H1 (cell line): ENCODE measurements at regions not wholly inside any gene's neighbourhood (a gene's known extent, or its start where the extent isn't known, plus 50 kb on each side); places are given as distances from the start of the nearest gene placed in this dataset.

Experiments
- CTCF ChIA-PET: fragments of 300-600 bp; sonication (Branson Sonifier 250); formaldehyde crosslinking; loops from one replicate; lab custom pipeline; 2021; ENCODE audit not compliant: partially characterized antibody; lab: Charles Lee
- POLR2A ChIA-PET: fragments of 300-600 bp; sonication (Branson Sonifier 250); formaldehyde crosslinking; loops from one replicate; lab custom pipeline; 2021; ENCODE audit warnings: inconsistent platforms; ENCODE audit not compliant: partially characterized antibody; lab: Charles Lee
- DNase-seq, 2 experiments: peaks; one replicate each; pipeline versions ENCODE4 v3.0.0 to v3.0.0-alpha.2; 2010 to 2022; ENCODE audit warnings: low spot score in 2 of 2, low read depth in 1 of 2, mixed read lengths in 1 of 2
- FAIRE-seq: peaks from 2 replicates; lab custom pipeline; 2011; peaks lifted over from hg19 to GRCh38; lab: Jason Lieb, UNC
- H2AFZ ChIP-seq: 2 replicates; pipeline ENCODE4 v1.8.1; 2012; ENCODE audit warnings: low read length, inconsistent platforms
- H2AK5ac ChIP-seq: 2 replicates; pipeline ENCODE4 v1.6.1; 2013; ENCODE audit warnings: low read depth, low read length
- H2BK120ac ChIP-seq: replicated peaks from 2 replicates; pipeline ENCODE3; 2013; ENCODE audit warnings: low read depth, low read length, inconsistent platforms
- H2BK12ac ChIP-seq: 2 replicates; pipeline ENCODE4 v1.6.1; 2013; ENCODE audit warnings: low read depth, low read length
- H2BK15ac ChIP-seq: 2 replicates; pipeline ENCODE4 v1.6.1; 2013; ENCODE audit warnings: low read length
- H2BK20ac ChIP-seq: 2 replicates; pipeline ENCODE4 v1.6.1; 2013; ENCODE audit warnings: low read length
- H2BK5ac ChIP-seq: 2 replicates; pipeline ENCODE4 v1.6.1; 2013; ENCODE audit warnings: low read depth, low read length
- H3K14ac ChIP-seq: 2 replicates; pipeline ENCODE4 v1.6.1; 2013; ENCODE audit warnings: inconsistent platforms; ENCODE audit not compliant: insufficient read length
- H3K18ac ChIP-seq: 2 replicates; pipeline ENCODE4 v1.6.1; 2013; ENCODE audit warnings: low read length; ENCODE audit errors: extremely low read depth
- H3K23ac ChIP-seq: 2 replicates; pipeline ENCODE4 v1.6.1; 2013; ENCODE audit warnings: inconsistent platforms; ENCODE audit not compliant: insufficient read length
- H3K23me2 ChIP-seq: 2 replicates; pipeline ENCODE4 v1.6.1; 2013; ENCODE audit warnings: low read depth, low read length
- H3K27ac ChIP-seq: 2 replicates; pipeline ENCODE4 v1.6.1; 2011; ENCODE audit warnings: low read depth, low read length, inconsistent platforms
- H3K27me3 ChIP-seq, 4 experiments: replicated peaks in 1 of 4; 1 replicate in 1 of 4; 2 replicates in 3 of 4; pipeline versions ENCODE4 v1.6.1 to v1.8.1; 2011 to 2013; ENCODE audit warnings: low read length in 3 of 4, mild to moderate bottlenecking in 3 of 4, inconsistent platforms in 2 of 4, mixed read lengths in 2 of 4, moderate library complexity in 1 of 4; ENCODE audit not compliant: control insufficient read depth in 3 of 4, insufficient read depth in 3 of 4; ENCODE audit errors: extremely low read depth in 1 of 4
- H3K36me3 ChIP-seq, 4 experiments: 2 replicates each; pipeline versions ENCODE4 v1.6.1 to v1.8.1; 2011 to 2013; ENCODE audit warnings: mild to moderate bottlenecking in 4 of 4, low read length in 3 of 4, moderate library complexity in 2 of 4, control low read depth in 1 of 4, inconsistent platforms in 1 of 4; ENCODE audit not compliant: insufficient read depth in 4 of 4, control insufficient read depth in 2 of 4
- H3K4ac ChIP-seq: replicated peaks from 2 replicates; pipeline ENCODE3; 2013; ENCODE audit warnings: low read length, low read depth, mixed read lengths, inconsistent platforms; ENCODE audit not compliant: insufficient read length
- H3K4me1 ChIP-seq, 4 experiments: replicated peaks in 1 of 4; 1 replicate in 1 of 4; 2 replicates in 3 of 4; pipeline versions ENCODE4 v1.6.1 to v1.8.1; 2011 to 2013; ENCODE audit warnings: low read length in 3 of 4, inconsistent platforms in 2 of 4, mixed read lengths in 1 of 4; ENCODE audit not compliant: insufficient read depth in 4 of 4, control insufficient read depth in 3 of 4
- H3K4me2 ChIP-seq, 2 experiments: 2 replicates each; pipeline versions ENCODE4 v1.6.1 to v1.8.1; 2011 to 2013; ENCODE audit warnings: low read depth in 2 of 2, low read length in 2 of 2, control low read depth in 1 of 2, inconsistent platforms in 1 of 2, mild to moderate bottlenecking in 1 of 2; ENCODE audit not compliant: insufficient read depth in 1 of 2
- H3K4me3 ChIP-seq, 4 experiments: fragments of 200-600, 300-600 bp in 1 of 4; sonication (generic), shearing (Covaris generic), sonication (Bioruptor Twin) in 1 of 4; 2 replicates each; pipeline versions ENCODE4 v1.5.1 to v1.8.1; 2011 to 2016; ENCODE audit warnings: low read length in 4 of 4, low read depth in 3 of 4, control low read depth in 2 of 4, inconsistent platforms in 2 of 4, mild to moderate bottlenecking in 2 of 4, mixed read lengths in 1 of 4, moderate library complexity in 1 of 4; ENCODE audit not compliant: insufficient read depth in 2 of 4; ENCODE audit errors: extremely low read depth in 1 of 4
- H3K56ac ChIP-seq: replicated peaks from 2 replicates; pipeline ENCODE3; 2013; ENCODE audit warnings: low read depth, mild to moderate bottlenecking, mixed read lengths, low read length, inconsistent platforms; ENCODE audit not compliant: insufficient read length
- H3K79me1 ChIP-seq: 2 replicates; pipeline ENCODE4 v1.6.1; 2013; ENCODE audit warnings: low read depth, low read length, control low read depth
- H3K79me2 ChIP-seq, 2 experiments: 2 replicates each; pipeline versions ENCODE4 v1.6.1 to v1.8.1; 2012 to 2013; ENCODE audit warnings: low read length in 2 of 2, mild to moderate bottlenecking in 2 of 2, inconsistent platforms in 1 of 2; ENCODE audit not compliant: insufficient read depth in 2 of 2, control insufficient read depth in 1 of 2
- H3K9ac ChIP-seq, 4 experiments: replicated peaks in 1 of 4; 1 replicate in 1 of 4; 2 replicates in 3 of 4; pipeline versions ENCODE4 v1.6.1 to v1.8.1; 2011 to 2013; ENCODE audit warnings: low read depth in 3 of 4, low read length in 3 of 4, control low read depth in 2 of 4, mild to moderate bottlenecking in 2 of 4, moderate library complexity in 2 of 4, inconsistent platforms in 1 of 4; ENCODE audit errors: extremely low read depth in 1 of 4
- H3K9me3 ChIP-seq, 2 experiments: 2 replicates each; pipeline versions ENCODE4 v1.6.1 to v1.8.1; 2012 to 2013; ENCODE audit warnings: mild to moderate bottlenecking in 2 of 2, moderate library complexity in 2 of 2, control low read depth in 1 of 2, inconsistent platforms in 1 of 2, low read depth in 1 of 2, low read length in 1 of 2, mixed read lengths in 1 of 2; ENCODE audit not compliant: insufficient read depth in 2 of 2
- H4K20me1 ChIP-seq, 2 experiments: replicated peaks in 1 of 2; 2 replicates each; pipeline versions ENCODE3 to v1.8.1; 2011 to 2013; ENCODE audit warnings: inconsistent platforms in 2 of 2, low read length in 2 of 2, mild to moderate bottlenecking in 1 of 2; ENCODE audit not compliant: insufficient read depth in 2 of 2, control insufficient read depth in 1 of 2
- H4K5ac ChIP-seq: 2 replicates; pipeline ENCODE4 v1.6.1; 2013; ENCODE audit warnings: low read length, low read depth, mixed read lengths, inconsistent platforms; ENCODE audit not compliant: insufficient read length
- H4K8ac ChIP-seq: 2 replicates; pipeline ENCODE4 v1.8.0; 2013; ENCODE audit warnings: mild to moderate bottlenecking, moderate library complexity, low read length, inconsistent platforms; ENCODE audit not compliant: insufficient read depth; ENCODE audit errors: extremely low read depth
- H4K91ac ChIP-seq: replicated peaks from 2 replicates; pipeline ENCODE3; 2013; ENCODE audit warnings: low read length, mixed read lengths, inconsistent platforms; ENCODE audit not compliant: insufficient read length
- CHD2 ChIP-seq: IDR thresholded peaks from 2 replicates; pipeline ENCODE4 v1.6.1; 2012; ENCODE audit warnings: low read length, improper control_type of control experiment
- EZH2 ChIP-seq: fragments of 200-600 bp; sonication (generic); IDR thresholded peaks from 2 replicates; pipeline ENCODE4 v1.7.1; 2012; ENCODE audit warnings: low read depth, mild to moderate bottlenecking, moderate library complexity, low read length, inconsistent platforms; ENCODE audit not compliant: severe bottlenecking
- FOSL1 ChIP-seq: IDR thresholded peaks from 2 replicates; pipeline ENCODE4 v1.6.1; 2011; ENCODE audit warnings: mild to moderate bottlenecking, low read depth, low read length, moderate library complexity; ENCODE audit not compliant: insufficient read depth
- GTF2F1 ChIP-seq: IDR thresholded peaks from 2 replicates; pipeline ENCODE4 v1.6.1; 2012; ENCODE audit warnings: low read depth, low read length, improper control_type of control experiment, borderline replicate concordance
- JUND ChIP-seq: IDR thresholded peaks from 2 replicates; pipeline ENCODE4 v1.6.1; 2011; ENCODE audit warnings: mild to moderate bottlenecking, improper control_type of control experiment, low read length
- SIRT6 ChIP-seq: IDR thresholded peaks from one replicate; pipeline ENCODE4 v1.7.1; 2012; ENCODE audit warnings: low read length, inconsistent platforms
- SP2 ChIP-seq: IDR thresholded peaks from 2 replicates; pipeline ENCODE4 v1.6.1; 2012; ENCODE audit warnings: mild to moderate bottlenecking, low read length, inconsistent platforms
- SRF ChIP-seq: IDR thresholded peaks from 2 replicates; pipeline ENCODE4 v1.6.1; 2011; ENCODE audit warnings: mild to moderate bottlenecking, low read depth, low read length, moderate library complexity
- WGBS, 2 experiments: shearing (Covaris generic) in 1 of 2; methylation state at CpG; one replicate each; pipeline versions ENCODE4 v1.1.6 to v1.1.7; 2013 to 2015; ENCODE audit warnings: low lambda C conversion rate in 2 of 2, mixed read lengths in 2 of 2, inconsistent platforms in 1 of 2, low coverage in 1 of 2, missing lambda C conversion rate in 1 of 2; ENCODE audit not compliant: insufficient replicate concordance in 2 of 2, insufficient coverage in 1 of 2, insufficient read length in 1 of 2; ENCODE audit errors: extremely low coverage in 1 of 2, missing lambda C conversion rate in 1 of 2; 5-methylcytosine and 5-hydroxymethylcytosine counted together
- TF ChIP-seq, protein P1 (sequence below): IDR thresholded peaks from 2 replicates; pipeline ENCODE4 v1.6.1; 2011; ENCODE audit warnings: low read depth, mild to moderate bottlenecking, low read length; ENCODE audit not compliant: insufficient read depth

DNA sequence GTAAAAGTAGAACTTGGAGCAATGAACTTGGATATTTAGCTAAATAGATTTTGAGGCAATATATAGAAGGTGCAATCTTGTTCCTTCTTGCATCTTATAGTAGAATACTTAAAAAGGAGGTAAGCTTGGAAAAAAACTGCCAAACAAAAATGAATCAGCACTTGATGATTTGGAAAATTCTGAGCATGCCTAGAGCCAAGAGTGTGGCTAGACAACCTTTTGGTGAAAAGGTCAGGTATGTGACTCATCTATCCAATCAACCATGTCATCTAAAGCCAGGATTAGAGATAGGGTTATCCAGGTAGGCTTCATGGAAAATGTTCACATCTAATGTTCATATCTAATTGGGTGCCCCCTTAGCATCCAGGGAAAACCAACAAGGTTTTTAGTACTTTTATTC, 515.0 kb downstream of the COL11A1 start (continued):
- TF ChIP-seq SP2: no peak

DNA sequence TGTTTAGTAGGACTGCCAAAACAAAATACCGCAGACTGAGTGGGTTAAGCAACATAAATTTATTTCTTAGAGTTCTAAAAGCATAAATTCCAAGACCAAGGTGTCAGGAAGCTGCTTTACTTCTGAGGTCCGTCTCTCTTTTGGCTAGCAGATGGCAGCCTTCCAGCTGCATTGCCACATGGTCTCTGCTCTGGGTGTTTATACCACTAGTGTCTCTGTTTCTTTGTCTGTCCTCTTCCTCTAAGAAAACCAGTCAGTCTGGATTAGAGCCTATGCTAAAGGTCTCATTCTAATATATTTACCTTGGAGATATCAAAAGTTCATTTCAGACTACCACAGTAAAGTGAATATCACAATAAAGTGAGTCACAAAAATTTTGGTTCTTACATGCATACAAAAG, 519.8 kb downstream of the COL11A1 start:
- 98% methylated on average over 2 of the region's 2 CpGs; no CpG with 5 or more reads in 1 of the 2 experiments for WGBS, 2 experiments

More for the DNA sequence above, 519.8 kb downstream of the COL11A1 start:
- H2AFZ ChIP-seq: no peak overlapping the region
- no peaks in the 10 kb centered on the region for H4K20me1 ChIP-seq
- no peaks in the 10 kb centered on the region for H3K79me2 ChIP-seq
- no peak overlapping the region for H3K27ac ChIP-seq
- H3K27me3 ChIP-seq: no peaks in the 10 kb centered on the region
- no peak overlapping the region for H2BK120ac ChIP-seq
- no peak overlapping the region for H3K18ac ChIP-seq
- no peak overlapping the region for H4K91ac ChIP-seq
- no peak overlapping the region for H3K23ac ChIP-seq
- no peak overlapping the region for H3K9ac ChIP-seq
- no peaks in the 10 kb centered on the region for H3K4me1 ChIP-seq
- no peaks in the 10 kb centered on the region for H3K79me1 ChIP-seq
- no peak overlapping the region for H4K8ac ChIP-seq
- DNase-seq (no peak), FAIRE-seq (no peak)
- H3K36me3 ChIP-seq: no peaks in the 10 kb centered on the region
- H3K4me3 ChIP-seq: no peak overlapping the region
- CTCF ChIA-PET: no interaction called here
- H2BK5ac ChIP-seq: no peak overlapping the region
- H4K5ac ChIP-seq: no peak overlapping the region
- no peak overlapping the region for H3K14ac ChIP-seq
- POLR2A ChIA-PET: no interaction called here
- H3K4me2 ChIP-seq: no peak overlapping the region
- H3K4ac ChIP-seq: no peak overlapping the region
- H2BK12ac ChIP-seq: no peak overlapping the region
- TF ChIP-seq, protein P1, sequence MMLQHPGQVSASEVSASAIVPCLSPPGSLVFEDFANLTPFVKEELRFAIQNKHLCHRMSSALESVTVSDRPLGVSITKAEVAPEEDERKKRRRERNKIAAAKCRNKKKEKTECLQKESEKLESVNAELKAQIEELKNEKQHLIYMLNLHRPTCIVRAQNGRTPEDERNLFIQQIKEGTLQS: no peak
- TF ChIP-seq JUND: no peak
- no peak for TF ChIP-seq GTF2F1
- TF ChIP-seq SIRT6: no peak
- TF ChIP-seq EZH2: no peak
- TF ChIP-seq FOSL1: no peak
- no peak for TF ChIP-seq CHD2
- no peak for TF ChIP-seq SRF
- TF ChIP-seq, all 59 proteins: peak for 0
- H2BK20ac ChIP-seq: no peak overlapping the region
- no peak overlapping the region for H2BK15ac ChIP-seq
- no peak overlapping the region for H2AK5ac ChIP-seq
- no peaks in the 10 kb centered on the region for H3K9me3 ChIP-seq
- no peak overlapping the region for H3K56ac ChIP-seq
- H3K23me2 ChIP-seq: no peaks in the 10 kb centered on the region
